Anterior cingulate cortex (tissue), 58 donors: ENCODE measurements at regions not wholly inside any gene's neighbourhood (a gene's known extent, or its start where the extent isn't known, plus 50 kb on each side); places are given as distances from the start of the nearest gene placed in this dataset.

Experiments
- DNase-seq, 58 donors: peaks; one replicate each; lab custom pipeline; 2025; lab: John Stamatoyannopoulos, UW

- no peak for DNase-seq
Measured at GRCh38 chr6:133816171-133816570, 72.7 kb upstream of the TCF21 start.

GRCh38 chr6:133817460-133818047, 71.4 kb upstream of the TCF21 start:
- DNase-seq: no peak

- no peak for DNase-seq
Measured at GRCh38 chr6:133818320-133818719, 70.6 kb upstream of the TCF21 start.

DNA sequence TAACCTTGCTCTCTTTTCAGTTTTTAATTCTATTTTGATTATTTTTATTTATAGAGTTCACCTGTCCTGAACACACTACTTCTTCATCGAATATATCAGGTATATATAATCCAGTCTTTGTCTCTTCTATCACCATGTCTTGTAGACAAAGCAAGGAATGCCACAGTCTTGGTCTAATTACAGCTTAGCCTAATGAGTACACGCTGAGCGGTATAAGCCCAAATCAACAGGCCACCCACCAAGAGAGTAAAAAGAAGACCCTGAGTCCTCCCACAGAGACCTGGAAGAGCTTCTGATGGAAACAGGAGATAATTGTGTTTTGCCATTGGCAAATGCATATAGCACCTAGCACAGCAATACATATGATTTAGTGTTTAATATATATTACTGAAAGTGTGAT, 68.7 kb upstream of the TCF21 start:
- DNase-seq: no peak

DNA sequence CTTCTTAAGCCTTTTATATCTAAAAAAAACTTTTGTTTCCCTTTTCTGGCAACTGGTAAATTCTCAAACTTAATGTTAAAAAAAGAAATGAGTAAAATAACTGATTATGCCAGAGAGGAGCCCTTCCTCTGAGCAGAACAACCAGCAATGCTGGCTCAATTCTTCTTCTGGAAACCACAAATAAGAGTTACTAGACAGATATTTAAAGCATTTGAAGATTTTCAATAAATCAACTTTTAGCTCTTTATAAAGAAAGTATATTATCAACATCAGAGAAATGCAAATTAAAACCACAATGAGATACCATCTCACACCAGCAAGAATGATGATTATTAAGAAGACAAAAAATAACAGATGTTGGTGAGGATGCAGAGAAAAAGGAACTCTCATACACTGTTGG, 61.1 kb upstream of the TCF21 start:
- DNase-seq: no peak

DNA sequence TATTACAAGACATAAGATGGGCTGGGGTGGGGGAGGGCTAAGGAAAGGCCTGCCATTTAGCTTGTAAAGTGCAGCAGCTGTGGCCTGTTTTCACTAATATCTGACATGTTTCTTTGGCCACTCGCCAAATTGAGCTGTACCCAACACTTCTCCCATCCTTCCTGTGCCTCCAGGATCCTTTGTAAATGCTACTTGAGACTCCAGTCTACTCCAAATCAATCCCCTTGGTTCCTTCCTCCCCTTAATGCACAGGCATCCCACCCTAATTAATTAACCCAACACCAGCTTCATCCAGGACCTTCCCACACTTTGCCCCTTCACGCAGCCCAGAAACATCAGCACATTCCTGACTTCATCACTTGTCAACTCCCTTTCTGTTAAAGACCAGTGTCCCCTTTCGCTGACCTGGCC, 55.0 kb upstream of the TCF21 start:
- no peak for DNase-seq

DNA sequence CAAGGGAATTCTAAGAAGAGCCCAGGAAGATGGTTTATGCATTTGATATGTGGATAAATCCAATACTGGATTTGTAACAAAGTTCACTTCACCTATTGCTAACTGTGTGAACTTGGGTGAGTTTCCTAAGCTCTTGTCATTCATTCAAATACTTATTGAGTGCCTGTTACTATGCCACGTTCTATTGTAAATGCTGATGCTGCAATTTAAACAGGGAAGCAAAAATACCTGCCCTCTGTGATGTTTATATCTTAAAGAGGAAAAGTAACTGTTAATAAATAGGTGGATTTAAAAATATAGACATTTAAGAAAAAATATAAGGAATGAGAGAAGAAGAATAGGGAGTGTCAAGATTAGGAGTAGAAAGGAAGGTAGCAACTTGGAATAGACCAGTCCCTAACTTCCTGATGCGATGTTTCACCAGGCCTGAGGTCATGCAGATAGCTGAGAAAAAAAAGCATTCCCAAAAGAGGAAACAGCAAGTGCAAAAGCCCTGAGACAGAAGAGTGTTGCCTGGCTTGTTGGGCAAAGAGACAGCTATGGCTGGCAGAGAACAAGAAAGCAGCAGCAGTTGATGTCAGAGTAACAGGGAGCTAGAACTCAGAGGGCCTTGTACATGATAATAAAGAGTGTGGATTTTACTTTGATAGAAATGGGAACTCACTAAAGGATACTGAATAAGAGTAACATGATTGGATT, 54.3 kb upstream of the TCF21 start:
- DNase-seq: no peak

DNA sequence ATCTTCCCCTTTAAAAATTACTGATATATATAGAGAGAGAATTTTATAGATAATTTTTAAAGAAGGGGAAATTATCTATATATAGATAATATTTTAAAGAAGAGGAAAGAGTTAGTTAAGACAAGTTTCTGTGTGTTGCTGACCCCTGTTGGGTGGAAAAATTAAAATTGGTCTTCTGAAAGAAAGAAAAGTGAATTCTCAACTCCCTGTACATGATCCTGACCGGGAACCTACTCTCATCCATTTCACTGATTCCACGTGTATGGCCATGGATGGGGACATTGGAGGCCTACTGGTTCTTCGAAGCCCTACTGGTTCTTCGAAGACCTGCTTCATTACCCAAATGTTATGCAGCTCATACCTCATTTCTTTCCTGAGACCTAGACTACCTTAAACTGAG, 53.0 kb upstream of the TCF21 start:
- DNase-seq: no peak

DNA sequence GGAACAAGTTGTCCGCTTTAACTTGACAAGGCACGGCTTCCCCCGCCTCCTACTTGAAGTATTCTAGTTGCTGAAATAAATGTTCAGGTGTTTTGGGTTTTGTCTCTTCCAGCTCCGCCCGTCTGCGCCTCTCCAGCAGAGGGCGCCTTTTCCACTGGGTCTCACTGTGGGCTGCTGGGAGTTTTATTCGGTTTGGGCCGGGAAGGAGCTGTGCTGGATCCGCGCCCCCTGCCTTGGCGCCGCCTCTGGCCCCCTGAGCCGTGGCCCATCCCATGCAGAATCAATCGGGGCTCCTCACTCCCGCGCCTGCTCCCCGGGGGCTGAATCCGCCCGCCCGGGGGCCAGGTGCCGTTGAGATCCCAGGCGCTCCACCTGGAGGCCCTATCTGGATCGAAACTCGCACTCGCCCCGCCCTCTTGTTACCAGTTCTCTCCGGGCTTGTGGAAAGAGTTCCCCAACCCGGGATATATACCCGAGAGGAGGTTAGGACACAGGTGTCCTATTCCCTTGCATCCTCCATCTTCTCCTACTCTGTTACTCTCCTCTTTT, 51.0 kb upstream of the TCF21 start:
- peak in 6 of 58 donors; percentile 0 to 26 (median 2) for DNase-seq
